Keratinocyte (primary cell): ENCODE measurements at regions not wholly inside any gene's neighbourhood (a gene's known extent, or its start where the extent isn't known, plus 50 kb on each side); places are given as distances from the start of the nearest gene placed in this dataset.

Experiments
- CTCF ChIP-seq, 3 experiments: IDR thresholded peaks in 1 of 3; conservative IDR thresholded peaks in 1 of 3; optimal IDR thresholded peaks in 1 of 3; 2 replicates in 2 of 3; 3 replicates in 1 of 3; pipeline versions ENCODE3 to v1.5.1; 2011; ENCODE audit warnings: low read length in 3 of 3, mild to moderate bottlenecking in 3 of 3, moderate library complexity in 2 of 3, control low read depth in 1 of 3, inconsistent platforms in 1 of 3; ENCODE audit not compliant: insufficient read depth in 2 of 3; ENCODE audit errors: extremely low read depth in 1 of 3
- EZH2 ChIP-seq: IDR thresholded peaks from one replicate; pipeline ENCODE4 v1.6.1; 2012; ENCODE audit warnings: inconsistent platforms, mild to moderate bottlenecking, low read length, moderate library complexity

DNA sequence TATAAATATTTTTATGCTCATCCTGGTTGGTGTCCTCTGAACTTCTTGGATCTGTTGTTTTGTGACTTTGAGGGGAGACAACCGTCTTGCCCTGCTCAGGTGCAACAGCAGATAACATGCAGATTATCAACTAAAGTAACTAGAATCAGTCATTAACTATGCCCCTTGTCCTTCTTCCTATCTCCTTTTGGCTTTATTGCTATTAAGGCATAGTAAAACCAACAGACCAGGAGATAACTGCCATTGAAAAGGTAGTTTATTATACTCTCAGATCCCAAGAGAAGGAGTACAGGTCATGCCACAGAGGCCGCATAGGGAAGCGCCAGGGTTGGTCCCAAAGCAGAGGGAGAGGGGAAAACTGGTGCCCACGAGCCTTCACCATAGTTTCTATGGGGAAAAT is 418.2 kb downstream of the GJA1 start:
- TF ChIP-seq CTCF (optimal IDR thresholded peaks at IDR 0.05 in 1 of 3, IDR thresholded peaks at IDR 0.05 in 1 of 3, conservative IDR thresholded peaks at IDR 0.05 in 1 of 3; ENCODE audit: extremely low read depth in 1 of 3, insufficient read depth in 2 of 3, low read length in 3 of 3) = no peak
- no peak for TF ChIP-seq EZH2
